CD4-positive, alpha-beta T cell (primary cell): ENCODE measurements at regions not wholly inside any gene's neighbourhood (a gene's known extent, or its start where the extent isn't known, plus 50 kb on each side); places are given as distances from the start of the nearest gene placed in this dataset.

Experiments
- ATAC-seq: fragments of 200-7000 bp; cut with Tn5 transposase; one replicate; pipeline ENCODE4 v1.10.0; 2022; ENCODE audit warnings: mild to moderate bottlenecking; ENCODE audit not compliant: poor library complexity
- CTCF ChIA-PET: fragments of 350-600 bp; sonication (Branson Sonifier 250); formaldehyde crosslinking; loops from one replicate; lab custom pipeline; 2021; ENCODE audit warnings: antibody characterized with exemption, inconsistent platforms; lab: Charles Lee
- POLR2A ChIA-PET: fragments of 350-600 bp; sonication (Branson Sonifier 250); formaldehyde crosslinking; loops from one replicate; lab custom pipeline; 2021; ENCODE audit warnings: antibody characterized with exemption, inconsistent platforms; lab: Charles Lee
- DNase-seq, 14 experiments: peaks; one replicate each; pipeline ENCODE4 v3.0.0-alpha.2; 2013 to 2020; ENCODE audit warnings: mixed read lengths in 2 of 14
- H3K27ac ChIP-seq, 2 donors: one replicate each; pipeline versions ENCODE4 v1.5.1 to v1.7.0; 2013; ENCODE audit warnings: low read length in 2 of 2, low read depth in 1 of 2, mild to moderate bottlenecking in 1 of 2
- H3K27me3 ChIP-seq, 2 experiments: 1 replicate in 1 of 2; 2 replicates in 1 of 2; pipeline versions ENCODE4 v1.6.1 to v1.7.0; 2013; ENCODE audit warnings: low read length in 2 of 2, control low read depth in 1 of 2, mild to moderate bottlenecking in 1 of 2, moderate library complexity in 1 of 2; ENCODE audit not compliant: insufficient read depth in 2 of 2, control insufficient read depth in 1 of 2
- H3K36me3 ChIP-seq: one replicate; pipeline ENCODE4 v1.6.1; 2013; ENCODE audit warnings: low read length, control low read depth; ENCODE audit not compliant: insufficient read depth
- H3K4me1 ChIP-seq: one replicate; pipeline ENCODE4 v1.6.1; 2013; ENCODE audit warnings: low read length, control low read depth; ENCODE audit not compliant: insufficient read depth
- H3K4me3 ChIP-seq: one replicate; pipeline ENCODE4 v1.5.1; 2013; ENCODE audit warnings: mild to moderate bottlenecking, low read length, moderate library complexity
- H3K9me3 ChIP-seq, 2 experiments: 1 replicate in 1 of 2; 2 replicates in 1 of 2; pipeline versions ENCODE4 v1.6.1 to v1.7.0; 2013; ENCODE audit warnings: low read length in 2 of 2, mild to moderate bottlenecking in 2 of 2, control low read depth in 1 of 2, moderate library complexity in 1 of 2; ENCODE audit not compliant: control insufficient read depth in 1 of 2, insufficient read depth in 1 of 2
- H3K27ac Mint-ChIP-seq: one replicate; pipeline ENCODE4 v1.8.0; 2020; ENCODE audit warnings: mixed read lengths
- H3K27me3 Mint-ChIP-seq: one replicate; pipeline ENCODE4 v1.8.0; 2021; ENCODE audit warnings: mixed read lengths
- H3K36me3 Mint-ChIP-seq: one replicate; pipeline ENCODE4 v1.8.0; 2021; ENCODE audit warnings: low read depth, mixed read lengths
- H3K4me1 Mint-ChIP-seq: one replicate; pipeline ENCODE4 v1.8.0; 2021; ENCODE audit warnings: low read depth, mixed read lengths
- H3K4me3 Mint-ChIP-seq: one replicate; pipeline ENCODE4 v1.8.0; 2020; ENCODE audit warnings: mild to moderate bottlenecking, mixed read lengths
- H3K9me3 Mint-ChIP-seq: one replicate; pipeline ENCODE4 v1.8.0; 2020; ENCODE audit warnings: mixed read lengths
- intact Hi-C, 2 experiments: fragments of 100-400 bp; cut with DNase I in 1 of 2; cut with micrococcal nuclease in 1 of 2; formaldehyde crosslinking; loops; one replicate each; pipeline versions ENCODE4 v1.15.1 to v1.9.0; 2023 to 2025; cut with DNase I, micrococcal nuclease
- TF ChIP-seq, protein P1 (sequence below): fragments of 200-600 bp; IDR thresholded peaks from one replicate; pipeline ENCODE4 v1.8.0; 2022; ENCODE audit warnings: antibody characterized with exemption, mild to moderate bottlenecking

GRCh38 chr2:5895284-5895683 lies 203.1 kb downstream of the SOX11 start:
- H3K4me1 Mint-ChIP-seq = no peaks in the 10 kb centered on the region
- no peaks in the 10 kb centered on the region for H3K36me3 ChIP-seq
- no peak overlapping the region for H3K27ac Mint-ChIP-seq
- no peak for ATAC-seq
- H3K36me3 Mint-ChIP-seq = no peaks in the 10 kb centered on the region
- no peaks in the 10 kb centered on the region for H3K4me1 ChIP-seq
- no peak overlapping the region for H3K4me3 Mint-ChIP-seq
- ChIA-PET POLR2A (no interaction called here), CTCF (no interaction called here)
- H3K27ac ChIP-seq = no peak overlapping the region
- H3K27me3 ChIP-seq = no peaks in the 10 kb centered on the region
- no peaks in the 10 kb centered on the region for H3K9me3 Mint-ChIP-seq
- H3K27me3 Mint-ChIP-seq = no peaks in the 10 kb centered on the region
- TF ChIP-seq, protein P1, sequence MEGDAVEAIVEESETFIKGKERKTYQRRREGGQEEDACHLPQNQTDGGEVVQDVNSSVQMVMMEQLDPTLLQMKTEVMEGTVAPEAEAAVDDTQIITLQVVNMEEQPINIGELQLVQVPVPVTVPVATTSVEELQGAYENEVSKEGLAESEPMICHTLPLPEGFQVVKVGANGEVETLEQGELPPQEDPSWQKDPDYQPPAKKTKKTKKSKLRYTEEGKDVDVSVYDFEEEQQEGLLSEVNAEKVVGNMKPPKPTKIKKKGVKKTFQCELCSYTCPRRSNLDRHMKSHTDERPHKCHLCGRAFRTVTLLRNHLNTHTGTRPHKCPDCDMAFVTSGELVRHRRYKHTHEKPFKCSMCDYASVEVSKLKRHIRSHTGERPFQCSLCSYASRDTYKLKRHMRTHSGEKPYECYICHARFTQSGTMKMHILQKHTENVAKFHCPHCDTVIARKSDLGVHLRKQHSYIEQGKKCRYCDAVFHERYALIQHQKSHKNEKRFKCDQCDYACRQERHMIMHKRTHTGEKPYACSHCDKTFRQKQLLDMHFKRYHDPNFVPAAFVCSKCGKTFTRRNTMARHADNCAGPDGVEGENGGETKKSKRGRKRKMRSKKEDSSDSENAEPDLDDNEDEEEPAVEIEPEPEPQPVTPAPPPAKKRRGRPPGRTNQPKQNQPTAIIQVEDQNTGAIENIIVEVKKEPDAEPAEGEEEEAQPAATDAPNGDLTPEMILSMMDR = no peak
- H3K4me3 ChIP-seq = no peak overlapping the region
- peaks cover 0 to 6% of the 10 kb centered on the region in 2 experiments for H3K9me3 ChIP-seq
- DNase-seq = no peak
- intact Hi-C loops = no loop called here

DNA sequence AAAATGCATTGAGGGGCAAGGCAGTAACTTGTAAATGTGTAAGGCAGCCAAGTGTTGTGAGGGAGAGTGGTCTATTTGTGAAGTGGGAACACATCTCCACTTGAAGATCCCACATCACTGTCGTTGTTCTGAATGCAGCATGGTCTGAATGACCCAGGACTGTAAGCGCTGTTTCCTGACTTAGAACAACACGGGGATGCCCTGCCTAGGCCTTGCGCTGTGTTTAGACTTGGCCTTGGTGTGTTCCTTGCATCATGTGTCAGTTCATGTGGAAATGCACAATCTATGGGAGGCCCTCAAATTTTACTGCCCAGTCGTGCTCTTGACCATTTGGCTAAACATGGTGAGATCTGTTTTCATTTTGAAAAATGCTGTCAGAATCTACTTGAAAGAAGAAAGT lies 205.1 kb downstream of the SOX11 start:
- Mint-ChIP-seq H3K4me1 (no peaks in the 10 kb centered on the region), H3K27ac (no peak overlapping the region), H3K36me3 (no peaks in the 10 kb centered on the region), H3K9me3 (no peaks in the 10 kb centered on the region), H3K4me3 (no peak overlapping the region), H3K27me3 (no peaks in the 10 kb centered on the region)
- H3K9me3 ChIP-seq = peaks cover 0 to 13% of the 10 kb centered on the region in 2 experiments
- TF ChIP-seq, protein P1 = no peak
- ChIA-PET CTCF (no interaction called here), POLR2A (no interaction called here)
- DNase-seq = no peak
- no peaks in the 10 kb centered on the region for H3K36me3 ChIP-seq
- H3K4me1 ChIP-seq = no peaks in the 10 kb centered on the region
- H3K4me3 ChIP-seq = no peak overlapping the region
- intact Hi-C loops = no loop called here
- no peaks in the 10 kb centered on the region for H3K27me3 ChIP-seq
- H3K27ac ChIP-seq = no peak overlapping the region
- no peak for ATAC-seq

DNA sequence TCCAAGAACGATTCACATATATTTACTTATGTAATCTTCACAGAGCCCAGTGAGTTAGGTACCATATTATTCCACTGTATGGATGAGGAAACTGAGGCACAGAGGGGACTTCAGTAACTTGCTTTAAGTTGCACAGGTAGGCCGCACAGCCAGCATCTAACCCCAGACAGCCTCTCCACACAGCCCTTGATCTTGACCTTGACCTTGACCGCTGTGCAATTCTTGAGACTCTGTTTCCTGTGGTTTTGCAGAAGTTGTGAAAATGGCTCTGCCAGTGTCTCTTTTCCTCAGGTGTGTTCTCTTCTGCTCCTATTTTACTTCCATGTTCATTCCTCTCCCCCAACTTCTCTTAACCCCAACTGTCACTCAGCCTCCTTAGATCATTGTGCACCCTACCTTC lies 206.5 kb downstream of the SOX11 start:
- TF ChIP-seq, protein P1 = no peak
- Mint-ChIP-seq H3K4me1 (no peaks in the 10 kb centered on the region), H3K4me3 (no peak overlapping the region), H3K36me3 (no peaks in the 10 kb centered on the region), H3K27ac (no peak overlapping the region), H3K9me3 (peaks cover 3% of the 10 kb centered on the region), H3K27me3 (no peaks in the 10 kb centered on the region)
- Histone ChIP-seq H3K4me3 (no peak overlapping the region), H3K9me3 (peaks cover 0 to 13% of the 10 kb centered on the region in 2 experiments), H3K36me3 (no peaks in the 10 kb centered on the region), H3K4me1 (no peaks in the 10 kb centered on the region), H3K27ac (no peak overlapping the region), H3K27me3 (no peaks in the 10 kb centered on the region)
- intact Hi-C loops = no loop called here
- ChIA-PET POLR2A (no interaction called here), CTCF (no interaction called here)
- no peak for DNase-seq
- no peak for ATAC-seq
